ENCODE measurements at regions not wholly inside any gene's neighbourhood (a gene's known extent, or its start where the extent isn't known, plus 50 kb on each side); places are given as distances from the start of the nearest gene placed in this dataset.
A peak's percentile ranks its signal among the peaks of the same experiment; 100 is the strongest.

GRCh38 chr6:144977250-144977864, 692.2 kb downstream of the UTRN start (continued):
- TF ChIP-seq BORCS8-MEF2B (CRISPR knock-in tag; IDR thresholded peaks at IDR 0.05), result 0 out of 2 replicates have a peak, but pooled peaks have one; percentile 42
- peak; percentile 32; the same call in 1 of the 2 replicates for TF ChIP-seq ZNF280B (CRISPR knock-in tag; IDR thresholded peaks at IDR 0.05; ENCODE audit: borderline replicate concordance)
- TF ChIP-seq ZNF687 (CRISPR knock-in tag; IDR thresholded peaks at IDR 0.05), result peak; percentile 25; the same call in 1 of the 2 replicates

DNA sequence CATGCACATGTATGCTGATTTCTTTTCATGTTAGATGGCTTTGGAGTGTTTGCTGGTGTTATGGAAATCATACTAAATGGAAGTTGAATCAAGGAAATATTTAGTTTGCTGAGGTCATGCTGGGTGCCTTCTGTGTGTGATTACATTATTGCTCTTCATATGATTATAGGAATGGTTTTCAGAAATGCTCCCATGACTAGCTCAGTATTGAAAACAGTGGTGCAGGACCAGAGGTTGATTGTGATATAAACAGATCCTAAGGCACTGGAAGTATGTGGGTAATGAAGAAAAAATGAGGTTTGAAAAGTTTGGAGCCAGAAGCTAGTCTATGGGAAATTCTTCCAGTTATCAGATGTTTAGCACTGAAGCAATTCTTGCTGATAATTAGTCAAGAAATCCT, 693.1 kb downstream of the UTRN start:
- Histone ChIP-seq H3K4me3 (replicated peaks in 1 of 3; ENCODE audit: insufficient read depth in 1 of 3, low read depth in 2 of 3, low read length in 3 of 3) (no peak overlapping the region), H4K20me1 (ENCODE audit: insufficient read depth, low read length) (no peaks in the 10 kb centered on the region), H3K27ac (ENCODE audit: extremely low read length, insufficient read depth, low read length) (no peak overlapping the region), H3K4me1 (ENCODE audit: insufficient read depth, low read length) (peaks cover 14% of the 10 kb centered on the region), H3K9ac (ENCODE audit: insufficient read depth, low read depth, low read length) (no peak overlapping the region), H3K79me2 (ENCODE audit: insufficient read depth, low read length) (no peaks in the 10 kb centered on the region), H3K36me3 (replicated peaks in 1 of 2; ENCODE audit: control insufficient read depth in 1 of 2, insufficient read depth in 2 of 2, low read length in 2 of 2) (no peaks in the 10 kb centered on the region), H2AFZ (ENCODE audit: low read length) (no peak overlapping the region), H3K27me3 (ENCODE audit: control insufficient read depth in 1 of 2, insufficient read depth in 2 of 2, low read length in 2 of 2) (no peaks in the 10 kb centered on the region), H3K4me2 (ENCODE audit: low read depth, low read length) (no peak overlapping the region), H3K9me3 (ENCODE audit: low read length) (no peaks in the 10 kb centered on the region)
- no peak for DNase-seq (ENCODE audit: low spot score)
- FAIRE-seq, result no peak
- in situ Hi-C loops (cut with HindIII; ENCODE audit: extremely low pct_ligation_motif_present, low pct_unique_long_range_greater_than_20kb) (no loop called here), intact Hi-C loops (cut with micrococcal nuclease; ENCODE audit: unreplicated experiment) (no loop called here)
- ChIA-PET CTCF (ENCODE audit: low intra/inter-chr PET ratio, low total read pairs) (no interaction called here), POLR2A (no interaction called here)
- ATAC-seq, result no peak
- no TSS peak for BruUV-seq (replicated peaks)
- TF ChIP-seq ZMAT5 (CRISPR knock-in tag; IDR thresholded peaks at IDR 0.05; ENCODE audit: borderline replicate concordance, low read depth), result no peak
- TF ChIP-seq THAP9 (CRISPR knock-in tag; IDR thresholded peaks at IDR 0.05; ENCODE audit: borderline replicate concordance), result no peak
- TF ChIP-seq HNRNPLL (IDR thresholded peaks at IDR 0.05; ENCODE audit: low read depth, low read length, poor library complexity, severe bottlenecking), result no peak
- TF ChIP-seq ZSCAN25 (CRISPR knock-in tag; IDR thresholded peaks at IDR 0.05), result no peak
- TF ChIP-seq ZNF17 (CRISPR knock-in tag; IDR thresholded peaks at IDR 0.05), result no peak
- TF ChIP-seq HMG20B (CRISPR knock-in tag; conservative IDR thresholded peaks at IDR 0.05), result no peak

Measured in HepG2 (cell line).